A673 (cell line): ENCODE measurements at regions not wholly inside any gene's neighbourhood (a gene's known extent, or its start where the extent isn't known, plus 50 kb on each side); places are given as distances from the start of the nearest gene placed in this dataset.

Experiments used
- BruUV-seq: library from RNA; stranded (reverse); fragments of 400-500 nt; replicated peaks from 2 replicates; lab custom pipeline; 2021; lab: Mats Ljungman, UMichigan
- CTCF ChIA-PET: fragments of 300-600 bp; sonication (Branson Sonifier 250); formaldehyde crosslinking; loops from one replicate; lab custom pipeline; 2022; ENCODE audit warnings: antibody characterized with exemption; lab: Charles Lee
- POLR2A ChIA-PET: fragments of 300-600 bp; sonication (Branson Sonifier 250); formaldehyde crosslinking; loops from one replicate; lab custom pipeline; 2022; ENCODE audit warnings: antibody characterized with exemption; ENCODE audit not compliant: low non-redundant PET; lab: Charles Lee
- DNase-seq: peaks from one replicate; pipeline ENCODE4 v3.0.0-alpha.2; 2015; ENCODE audit warnings: low spot score
- H3K27ac ChIP-seq: fragments of 200-600 bp; sonication (generic); 2 replicates; pipeline ENCODE4 v1.5.1; 2016; ENCODE audit warnings: mixed run types, low read depth, mild to moderate bottlenecking, mixed read lengths, antibody characterized with exemption, low read length; ENCODE audit not compliant: poor library complexity, severe bottlenecking
- H3K27me3 ChIP-seq: fragments of 200-600 bp; sonication (generic); replicated peaks from 2 replicates; pipeline ENCODE4 v1.6.1; 2017; ENCODE audit warnings: mixed run types, low read depth, mild to moderate bottlenecking, mixed read lengths, antibody characterized with exemption, low read length; ENCODE audit not compliant: insufficient read depth, poor library complexity
- H3K36me3 ChIP-seq: fragments of 200-600 bp; sonication (generic); 2 replicates; pipeline ENCODE4 v1.6.1; 2016; ENCODE audit warnings: mixed run types, mild to moderate bottlenecking, mixed read lengths, antibody characterized with exemption, low read length; ENCODE audit not compliant: insufficient read depth, poor library complexity, severe bottlenecking
- H3K4me1 ChIP-seq: fragments of 200-600 bp; sonication (generic); 2 replicates; pipeline ENCODE4 v1.6.1; 2017; ENCODE audit warnings: mixed run types, mild to moderate bottlenecking, mixed read lengths, antibody characterized with exemption, low read length; ENCODE audit not compliant: insufficient read depth, poor library complexity, severe bottlenecking
- H3K4me3 ChIP-seq: fragments of 200-600 bp; sonication (generic); 2 replicates; pipeline ENCODE4 v1.5.1; 2016; ENCODE audit warnings: low read depth, mixed run types, mild to moderate bottlenecking, mixed read lengths, low read length; ENCODE audit not compliant: poor library complexity, severe bottlenecking
- H3K9me3 ChIP-seq: fragments of 200-600 bp; sonication (generic); 2 replicates; pipeline ENCODE4 v1.6.1; 2016; ENCODE audit warnings: mixed run types, low read depth, mild to moderate bottlenecking, mixed read lengths, antibody characterized with exemption, low read length; ENCODE audit not compliant: poor library complexity, severe bottlenecking
- CTCF ChIP-seq: fragments of 300-800, 200-600 bp; sonication (generic); conservative IDR thresholded peaks from 2 replicates; pipeline ENCODE4 v1.5.1; 2017; ENCODE audit warnings: low read depth, mild to moderate bottlenecking, antibody characterized with exemption, low read length, moderate library complexity, mixed read lengths
- EZH2 ChIP-seq: fragments of 200-600 bp; sonication (generic); IDR thresholded peaks from 2 replicates; pipeline ENCODE4 v1.6.1; 2017; ENCODE audit warnings: borderline replicate concordance, low read depth, mild to moderate bottlenecking, mixed read lengths, antibody characterized with exemption, low read length; ENCODE audit not compliant: poor library complexity, severe bottlenecking
- intact Hi-C: fragments of 100-400 bp; cut with micrococcal nuclease; formaldehyde crosslinking; loops from one replicate; pipeline ENCODE4 v1.10.0; 2022; ENCODE audit not compliant: unreplicated experiment

GRCh38 chr13:40026174-40026585, 370.7 kb downstream of the COG6 start:
- Histone ChIP-seq H3K4me3 (no peak overlapping the region), H3K27ac (no peak overlapping the region), H3K27me3 (no peaks in the 10 kb centered on the region), H3K9me3 (no peaks in the 10 kb centered on the region), H3K36me3 (no peaks in the 10 kb centered on the region), H3K4me1 (no peaks in the 10 kb centered on the region)
- BruUV-seq = no TSS peak
- ChIA-PET POLR2A (no interaction called here), CTCF (no interaction called here)
- intact Hi-C loops = no loop called here
- TF ChIP-seq CTCF = no peak
- no peak for DNase-seq

GRCh38 chr13:40026741-40027140, 371.3 kb downstream of the COG6 start:
- no peak for DNase-seq
- no peaks in the 10 kb centered on the region for H3K27me3 ChIP-seq
- H3K4me3 ChIP-seq = no peak overlapping the region
- no peak overlapping the region for H3K27ac ChIP-seq
- H3K9me3 ChIP-seq = no peaks in the 10 kb centered on the region
- no peak for TF ChIP-seq CTCF
- no peak for TF ChIP-seq EZH2
- BruUV-seq = no TSS peak
- CTCF ChIA-PET = interaction anchor here (0.6 kb wide), 1 partner anchor 9 kb away, joined by 3 read pairs; no protein-coding TSS in a partner anchor
- no peaks in the 10 kb centered on the region for H3K36me3 ChIP-seq
- POLR2A ChIA-PET = no interaction called here
- no peaks in the 10 kb centered on the region for H3K4me1 ChIP-seq
- intact Hi-C loops = no loop called here

- POLR2A ChIA-PET = no interaction called here
- Histone ChIP-seq H3K9me3 (no peaks in the 10 kb centered on the region), H3K27ac (no peak overlapping the region), H3K36me3 (no peaks in the 10 kb centered on the region), H3K4me1 (no peaks in the 10 kb centered on the region), H3K4me3 (no peak overlapping the region), H3K27me3 (no peaks in the 10 kb centered on the region)
- DNase-seq = no peak
- intact Hi-C loops = no loop called here
- TF ChIP-seq CTCF (no peak), EZH2 (no peak)
- CTCF ChIA-PET = no interaction called here
- BruUV-seq = no TSS peak
These were observed 373.0 kb downstream of the COG6 start for GRCh38 chr13:40028446-40028845.
